ENCODE measurements at regions not wholly inside any gene's neighbourhood (a gene's known extent, or its start where the extent isn't known, plus 50 kb on each side); places are given as distances from the start of the nearest gene placed in this dataset.

DNA sequence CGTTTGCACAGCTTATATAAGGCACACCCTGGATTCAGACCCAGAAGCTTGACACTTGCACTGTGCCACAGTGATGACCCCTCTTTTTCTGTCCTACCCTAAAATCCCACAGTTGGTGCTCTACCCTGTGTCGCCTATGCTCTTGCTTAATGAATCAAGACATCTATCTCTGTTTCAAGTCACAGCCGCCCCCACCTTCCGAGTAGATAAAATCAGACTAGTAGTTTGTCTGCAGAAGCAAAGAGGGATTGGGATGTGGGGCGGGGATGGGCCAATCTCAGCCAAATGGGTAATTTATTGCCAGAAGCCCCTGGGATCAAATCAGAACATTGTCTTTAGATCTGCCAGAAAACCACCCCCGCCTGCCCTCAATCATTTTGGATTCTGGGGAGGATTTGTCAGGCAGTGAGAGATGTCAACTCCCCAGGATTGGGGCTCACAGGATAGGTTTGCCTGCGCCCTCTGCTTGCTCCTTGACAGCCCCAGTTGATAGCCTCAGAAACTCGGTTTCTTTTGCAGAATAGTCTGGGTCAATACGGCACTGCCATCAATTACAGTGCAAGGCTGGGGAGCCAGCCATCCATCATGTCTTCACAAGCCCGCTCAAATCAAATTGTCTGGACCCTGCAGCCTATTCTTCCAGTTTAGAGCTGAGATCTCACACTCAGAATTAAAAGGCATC lies 520.8 kb downstream of the GRIN2A start:
- TF ChIP-seq CTCF (conservative IDR thresholded peaks at IDR 0.05) (no peak), ZFX (IDR thresholded peaks at IDR 0.05) (no peak)

Measured in C4-2B (cell line).